ENCODE measurements at regions not wholly inside any gene's neighbourhood (a gene's known extent, or its start where the extent isn't known, plus 50 kb on each side); places are given as distances from the start of the nearest gene placed in this dataset.
"Not testable (repeated sequence)": the region's sequence is repeated elsewhere in the genome, so short reads cannot be mapped to it uniquely, and the experiment has no call there.

GRCh38 chr12:9454021-9454420 is 153.7 kb downstream of the KLRB1 start:
- TF ChIP-seq, protein P1, sequence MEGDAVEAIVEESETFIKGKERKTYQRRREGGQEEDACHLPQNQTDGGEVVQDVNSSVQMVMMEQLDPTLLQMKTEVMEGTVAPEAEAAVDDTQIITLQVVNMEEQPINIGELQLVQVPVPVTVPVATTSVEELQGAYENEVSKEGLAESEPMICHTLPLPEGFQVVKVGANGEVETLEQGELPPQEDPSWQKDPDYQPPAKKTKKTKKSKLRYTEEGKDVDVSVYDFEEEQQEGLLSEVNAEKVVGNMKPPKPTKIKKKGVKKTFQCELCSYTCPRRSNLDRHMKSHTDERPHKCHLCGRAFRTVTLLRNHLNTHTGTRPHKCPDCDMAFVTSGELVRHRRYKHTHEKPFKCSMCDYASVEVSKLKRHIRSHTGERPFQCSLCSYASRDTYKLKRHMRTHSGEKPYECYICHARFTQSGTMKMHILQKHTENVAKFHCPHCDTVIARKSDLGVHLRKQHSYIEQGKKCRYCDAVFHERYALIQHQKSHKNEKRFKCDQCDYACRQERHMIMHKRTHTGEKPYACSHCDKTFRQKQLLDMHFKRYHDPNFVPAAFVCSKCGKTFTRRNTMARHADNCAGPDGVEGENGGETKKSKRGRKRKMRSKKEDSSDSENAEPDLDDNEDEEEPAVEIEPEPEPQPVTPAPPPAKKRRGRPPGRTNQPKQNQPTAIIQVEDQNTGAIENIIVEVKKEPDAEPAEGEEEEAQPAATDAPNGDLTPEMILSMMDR (conservative IDR thresholded peaks at IDR 0.05; ENCODE audit: low read length), result not testable (repeated sequence)
- TF ChIP-seq EZH2phosphoT487 (IDR thresholded peaks at IDR 0.05; ENCODE audit: borderline replicate concordance, low read depth, low read length), result not testable (repeated sequence)
